ENCODE measurements at regions not wholly inside any gene's neighbourhood (a gene's known extent, or its start where the extent isn't known, plus 50 kb on each side); places are given as distances from the start of the nearest gene placed in this dataset.

- TF ChIP-seq CTCF (conservative IDR thresholded peaks at IDR 0.05; ENCODE audit: low read length): no peak
- TF ChIP-seq EZH2phosphoT487 (IDR thresholded peaks at IDR 0.05; ENCODE audit: borderline replicate concordance, low read depth, low read length): no peak
Measured at GRCh38 chr3:159293493-159293892, 491.6 kb downstream of the MFSD1 start.

All from OCI-LY7 (cell line).